ENCODE measurements at regions not wholly inside any gene's neighbourhood (a gene's known extent, or its start where the extent isn't known, plus 50 kb on each side); places are given as distances from the start of the nearest gene placed in this dataset.

DNA sequence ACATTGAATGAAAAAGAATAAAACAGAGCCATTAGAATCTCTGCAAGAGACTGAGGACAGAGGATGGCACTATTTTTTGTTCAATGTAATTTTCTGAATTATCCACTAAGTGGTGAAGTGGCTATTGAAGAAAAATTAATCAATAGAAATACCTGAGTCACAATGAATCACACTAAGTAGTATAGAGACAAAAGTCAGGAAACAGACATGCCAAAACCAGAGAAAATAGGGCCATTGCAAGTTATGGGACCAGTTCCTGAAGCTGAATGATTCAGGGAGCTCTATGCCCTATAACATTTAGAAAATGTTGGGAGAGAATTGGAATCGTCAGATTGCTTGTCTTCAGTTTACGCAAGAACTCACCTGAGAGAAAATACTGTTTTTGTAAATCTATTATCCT is 1103.2 kb upstream of the ALCAM start:
- no TSS peak for BruUV-seq (replicated peaks)
- intact Hi-C loops (cut with micrococcal nuclease; ENCODE audit: unreplicated experiment) (no loop called here), in situ Hi-C loops (cut with MboI) (no loop called here)
- H3K4me1 ChIP-seq (ENCODE audit: control insufficient read depth, insufficient read depth, low read length) = no peaks in the 10 kb centered on the region
- no peak for TF ChIP-seq ETV6 (conservative IDR thresholded peaks at IDR 0.05 in 1 of 2, IDR thresholded peaks at IDR 0.05 in 1 of 2; ENCODE audit: borderline replicate concordance in 1 of 2, low read depth in 1 of 2)
- no peak for TF ChIP-seq STAT1 (conservative IDR thresholded peaks at IDR 0.05)
- TF ChIP-seq PKNOX1 (IDR thresholded peaks at IDR 0.05) = no peak
- no peak for TF ChIP-seq HDAC6 (IDR thresholded peaks at IDR 0.05; ENCODE audit: unreplicated experiment)
- TF ChIP-seq STAT3 (IDR thresholded peaks at IDR 0.05; ENCODE audit: low read depth, low read length) = no peak
- TF ChIP-seq, protein P1, sequence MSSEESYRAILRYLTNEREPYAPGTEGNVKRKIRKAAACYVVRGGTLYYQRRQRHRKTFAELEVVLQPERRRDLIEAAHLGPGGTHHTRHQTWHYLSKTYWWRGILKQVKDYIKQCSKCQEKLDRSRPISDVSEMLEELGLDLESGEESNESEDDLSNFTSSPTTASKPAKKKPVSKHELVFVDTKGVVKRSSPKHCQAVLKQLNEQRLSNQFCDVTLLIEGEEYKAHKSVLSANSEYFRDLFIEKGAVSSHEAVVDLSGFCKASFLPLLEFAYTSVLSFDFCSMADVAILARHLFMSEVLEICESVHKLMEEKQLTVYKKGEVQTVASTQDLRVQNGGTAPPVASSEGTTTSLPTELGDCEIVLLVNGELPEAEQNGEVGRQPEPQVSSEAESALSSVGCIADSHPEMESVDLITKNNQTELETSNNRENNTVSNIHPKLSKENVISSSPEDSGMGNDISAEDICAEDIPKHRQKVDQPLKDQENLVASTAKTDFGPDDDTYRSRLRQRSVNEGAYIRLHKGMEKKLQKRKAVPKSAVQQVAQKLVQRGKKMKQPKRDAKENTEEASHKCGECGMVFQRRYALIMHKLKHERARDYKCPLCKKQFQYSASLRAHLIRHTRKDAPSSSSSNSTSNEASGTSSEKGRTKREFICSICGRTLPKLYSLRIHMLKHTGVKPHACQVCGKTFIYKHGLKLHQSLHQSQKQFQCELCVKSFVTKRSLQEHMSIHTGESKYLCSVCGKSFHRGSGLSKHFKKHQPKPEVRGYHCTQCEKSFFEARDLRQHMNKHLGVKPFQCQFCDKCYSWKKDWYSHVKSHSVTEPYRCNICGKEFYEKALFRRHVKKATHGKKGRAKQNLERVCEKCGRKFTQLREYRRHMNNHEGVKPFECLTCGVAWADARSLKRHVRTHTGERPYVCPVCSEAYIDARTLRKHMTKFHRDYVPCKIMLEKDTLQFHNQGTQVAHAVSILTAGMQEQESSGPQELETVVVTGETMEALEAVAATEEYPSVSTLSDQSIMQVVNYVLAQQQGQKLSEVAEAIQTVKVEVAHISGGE (CRISPR knock-in tag; IDR thresholded peaks at IDR 0.05) = no peak
- TF ChIP-seq CREB1 (IDR thresholded peaks at IDR 0.05; ENCODE audit: low read depth) = no peak
- no peak for TF ChIP-seq SP1 (IDR thresholded peaks at IDR 0.05; ENCODE audit: low read depth, low read length)
- no peak for TF ChIP-seq ZNF24 (IDR thresholded peaks at IDR 0.05)
- TF ChIP-seq KLF5 (IDR thresholded peaks at IDR 0.05; ENCODE audit: partially characterized antibody) = no peak
- no peak for TF ChIP-seq MTA3 (IDR thresholded peaks at IDR 0.05; ENCODE audit: borderline replicate concordance, low read length)
- TF ChIP-seq, protein P2, sequence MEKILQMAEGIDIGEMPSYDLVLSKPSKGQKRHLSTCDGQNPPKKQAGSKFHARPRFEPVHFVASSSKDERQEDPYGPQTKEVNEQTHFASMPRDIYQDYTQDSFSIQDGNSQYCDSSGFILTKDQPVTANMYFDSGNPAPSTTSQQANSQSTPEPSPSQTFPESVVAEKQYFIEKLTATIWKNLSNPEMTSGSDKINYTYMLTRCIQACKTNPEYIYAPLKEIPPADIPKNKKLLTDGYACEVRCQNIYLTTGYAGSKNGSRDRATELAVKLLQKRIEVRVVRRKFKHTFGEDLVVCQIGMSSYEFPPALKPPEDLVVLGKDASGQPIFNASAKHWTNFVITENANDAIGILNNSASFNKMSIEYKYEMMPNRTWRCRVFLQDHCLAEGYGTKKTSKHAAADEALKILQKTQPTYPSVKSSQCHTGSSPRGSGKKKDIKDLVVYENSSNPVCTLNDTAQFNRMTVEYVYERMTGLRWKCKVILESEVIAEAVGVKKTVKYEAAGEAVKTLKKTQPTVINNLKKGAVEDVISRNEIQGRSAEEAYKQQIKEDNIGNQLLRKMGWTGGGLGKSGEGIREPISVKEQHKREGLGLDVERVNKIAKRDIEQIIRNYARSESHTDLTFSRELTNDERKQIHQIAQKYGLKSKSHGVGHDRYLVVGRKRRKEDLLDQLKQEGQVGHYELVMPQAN (conservative IDR thresholded peaks at IDR 0.05) = no peak
- no peak for TF ChIP-seq ZBTB40 (IDR thresholded peaks at IDR 0.05; ENCODE audit: borderline replicate concordance)
- no peak for TF ChIP-seq NFYB (IDR thresholded peaks at IDR 0.05; ENCODE audit: insufficient read depth, low read depth, low read length)
- H3K4me3 ChIP-seq = no peak overlapping the region
- H3K27ac ChIP-seq (ENCODE audit: control insufficient read depth, insufficient read depth) = no peak overlapping the region
- no peak overlapping the region for H2AFZ ChIP-seq (ENCODE audit: control insufficient read depth, low read depth, low read length)
- H3K9ac ChIP-seq (ENCODE audit: control insufficient read depth, insufficient read depth, low read length) = no peak overlapping the region
- H4K20me1 ChIP-seq (ENCODE audit: control insufficient read depth, insufficient read depth) = no peaks in the 10 kb centered on the region
- FAIRE-seq = no peak
- RAD21 ChIA-PET (ENCODE audit: unreplicated experiment) = no interaction called here
- H3K27me3 ChIP-seq (replicated peaks in 1 of 2; ENCODE audit: control insufficient read depth in 2 of 2, insufficient read depth in 2 of 2, low read length in 1 of 2) = no peaks in the 10 kb centered on the region
- SMC1A ChIA-PET (ENCODE audit: uncharacterized antibody, unreplicated experiment) = interaction anchor here (1.4 kb wide), 1 partner anchor 9 kb away, joined by 3 read pairs; no protein-coding TSS in a partner anchor
- no peak for ATAC-seq
- POLR2A ChIA-PET = no interaction called here
- no peaks in the 10 kb centered on the region for H3K9me3 ChIP-seq (replicated peaks; ENCODE audit: control insufficient read depth, insufficient read depth, low read length)
- WGBS (ENCODE audit: insufficient coverage, insufficient replicate concordance, low lambda C conversion rate, missing lambda C conversion rate) = 87% methylated on average over 2 of the region's 2 CpGs
- no peak overlapping the region for H3K4me2 ChIP-seq (ENCODE audit: control insufficient read depth, insufficient read depth)
- H3K36me3 ChIP-seq (ENCODE audit: control insufficient read depth in 2 of 2, insufficient read depth in 2 of 2, low read length in 1 of 2) = no peaks in the 10 kb centered on the region
- no peak for DNase-seq (ENCODE audit: low read depth, low spot score)
- CTCF ChIA-PET = no interaction called here
- no peaks in the 10 kb centered on the region for H3K79me2 ChIP-seq (ENCODE audit: control insufficient read depth, insufficient read depth, low read length)
